H1 (cell line): ENCODE measurements at regions not wholly inside any gene's neighbourhood (a gene's known extent, or its start where the extent isn't known, plus 50 kb on each side); places are given as distances from the start of the nearest gene placed in this dataset.

ENCODE experiments used
- BCL11A ChIP-seq, 2 experiments: IDR thresholded peaks; one replicate each; pipeline ENCODE4 v1.6.1; 2011; ENCODE audit warnings: low read depth in 2 of 2, low read length in 2 of 2, mild to moderate bottlenecking in 2 of 2
- CBX5 ChIP-seq: fragments of 300-800, 300-1000 bp; sonication (generic); IDR thresholded peaks from 2 replicates; pipeline ENCODE4 v1.7.1; 2016; ENCODE audit warnings: antibody characterized with exemption, low read length, low read depth
- CBX8 ChIP-seq: fragments of 300-800, 300-1000 bp; sonication (generic); IDR thresholded peaks from 2 replicates; pipeline ENCODE4 v1.7.1; 2016; ENCODE audit warnings: low read depth, low read length, borderline replicate concordance
- CEBPB ChIP-seq: IDR thresholded peaks from 2 replicates; pipeline ENCODE4 v1.6.1; 2012; ENCODE audit warnings: low read depth, low read length
- CTCF ChIP-seq, 3 experiments: IDR thresholded peaks; 1 replicate in 2 of 3; 2 replicates in 1 of 3; pipeline versions ENCODE4 v1.5.1 to v1.6.1; 2011; ENCODE audit warnings: low read length in 3 of 3, mild to moderate bottlenecking in 3 of 3, inconsistent platforms in 2 of 3, low read depth in 1 of 3, moderate library complexity in 1 of 3; ENCODE audit not compliant: insufficient read depth in 1 of 3; ENCODE audit errors: control extremely low read depth in 1 of 3
- EGR1 ChIP-seq: IDR thresholded peaks from 2 replicates; pipeline ENCODE4 v1.6.1; 2011; ENCODE audit warnings: low read depth, low read length, borderline replicate concordance
- FOSL1 ChIP-seq: IDR thresholded peaks from 2 replicates; pipeline ENCODE4 v1.6.1; 2011; ENCODE audit warnings: mild to moderate bottlenecking, low read depth, low read length, moderate library complexity; ENCODE audit not compliant: insufficient read depth
- MAX ChIP-seq: IDR thresholded peaks from 2 replicates; pipeline ENCODE4 v1.6.1; 2012; ENCODE audit warnings: inconsistent platforms
- PHF8 ChIP-seq: fragments of 200-600 bp; sonication (generic); conservative IDR thresholded peaks from 2 replicates; pipeline ENCODE4 v1.7.1; 2012; ENCODE audit warnings: low read depth, mild to moderate bottlenecking, inconsistent platforms, low read length, moderate library complexity
- POLR2A ChIP-seq, 2 experiments: IDR thresholded peaks; 1 replicate in 1 of 2; 2 replicates in 1 of 2; pipeline ENCODE4 v1.6.1; 2011; ENCODE audit warnings: low read depth in 2 of 2, low read length in 2 of 2, mild to moderate bottlenecking in 2 of 2; ENCODE audit errors: control extremely low read depth in 1 of 2
- RAD21 ChIP-seq, 2 experiments: IDR thresholded peaks in 1 of 2; conservative IDR thresholded peaks in 1 of 2; 2 replicates each; pipeline ENCODE4 v1.6.1; 2011; ENCODE audit warnings: low read depth in 2 of 2, low read length in 2 of 2, improper control_type of control experiment in 1 of 2, inconsistent platforms in 1 of 2, mild to moderate bottlenecking in 1 of 2, moderate library complexity in 1 of 2
- RNF2 ChIP-seq: fragments of 200-900, 300-1000 bp; sonication (generic); IDR thresholded peaks from 2 replicates; pipeline ENCODE4 v1.7.1; 2016; ENCODE audit warnings: borderline replicate concordance, low read depth, mild to moderate bottlenecking, antibody characterized with exemption, low read length; ENCODE audit not compliant: poor library complexity, severe bottlenecking; ENCODE audit errors: missing control alignments
- SIX5 ChIP-seq: IDR thresholded peaks from 2 replicates; pipeline ENCODE4 v1.6.1; 2011; ENCODE audit warnings: mild to moderate bottlenecking, low read depth, low read length
- YY1 ChIP-seq: IDR thresholded peaks from 2 replicates; pipeline ENCODE4 v1.6.1; 2011; ENCODE audit warnings: low read depth, mild to moderate bottlenecking, low read length

DNA sequence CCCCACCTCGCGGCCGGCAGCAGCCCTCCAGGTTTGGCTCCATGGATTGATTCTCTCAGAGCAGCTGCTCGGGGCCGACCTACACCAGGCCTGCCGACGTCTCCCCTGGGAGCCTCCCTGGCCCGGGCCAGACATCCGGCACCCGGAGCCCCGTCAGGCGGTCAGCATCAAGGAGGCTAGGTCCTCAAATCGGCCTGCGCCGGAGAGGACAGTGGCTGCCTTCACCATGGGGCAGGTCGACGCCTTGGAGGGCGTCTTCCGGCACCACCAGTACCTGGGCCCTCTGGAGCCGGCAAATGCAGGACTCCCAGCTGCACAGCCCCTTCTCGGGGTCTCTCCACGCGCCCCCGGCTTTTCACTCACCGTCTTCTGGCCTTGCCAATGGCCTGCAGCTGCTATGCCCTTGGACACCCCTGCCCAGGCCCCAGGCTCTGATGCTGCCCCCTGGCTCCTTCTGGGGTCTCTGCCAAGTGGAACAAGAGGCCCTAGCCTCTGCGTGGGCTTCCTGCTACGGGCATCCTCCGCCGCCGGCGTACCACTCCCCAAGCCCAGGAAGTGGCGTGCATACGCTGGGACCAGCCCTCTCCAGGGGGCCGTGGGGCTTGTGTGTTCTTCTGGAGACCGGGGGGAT is 341.8 kb downstream of the MAGEB5 start:
- TF ChIP-seq YY1, result no peak
- no peak for TF ChIP-seq CTCF (IDR thresholded peaks at IDR 0.05; ENCODE audit: control extremely low read depth in 1 of 3, insufficient read depth in 1 of 3, low read depth in 1 of 3, low read length in 3 of 3)
- no peak for TF ChIP-seq MAX
- TF ChIP-seq SIX5, result no peak
- TF ChIP-seq CEBPB, result no peak
- no peak for TF ChIP-seq RAD21 (IDR thresholded peaks at IDR 0.05 in 1 of 2, conservative IDR thresholded peaks at IDR 0.05 in 1 of 2; ENCODE audit: low read depth in 2 of 2, low read length in 2 of 2)
- no peak for TF ChIP-seq POLR2A (IDR thresholded peaks at IDR 0.05; ENCODE audit: control extremely low read depth in 1 of 2, low read depth in 2 of 2, low read length in 2 of 2)
- no peak for TF ChIP-seq FOSL1
- no peak for TF ChIP-seq RNF2
- no peak for TF ChIP-seq CBX5
- TF ChIP-seq BCL11A (IDR thresholded peaks at IDR 0.05; ENCODE audit: low read depth in 2 of 2, low read length in 2 of 2), result no peak
- no peak for TF ChIP-seq EGR1
- no peak for TF ChIP-seq PHF8
- TF ChIP-seq CBX8, result no peak
